ENCODE measurements at regions not wholly inside any gene's neighbourhood (a gene's known extent, or its start where the extent isn't known, plus 50 kb on each side); places are given as distances from the start of the nearest gene placed in this dataset.
"Not testable (repeated sequence)": the region's sequence is repeated elsewhere in the genome, so short reads cannot be mapped to it uniquely, and the experiment has no call there.

DNA sequence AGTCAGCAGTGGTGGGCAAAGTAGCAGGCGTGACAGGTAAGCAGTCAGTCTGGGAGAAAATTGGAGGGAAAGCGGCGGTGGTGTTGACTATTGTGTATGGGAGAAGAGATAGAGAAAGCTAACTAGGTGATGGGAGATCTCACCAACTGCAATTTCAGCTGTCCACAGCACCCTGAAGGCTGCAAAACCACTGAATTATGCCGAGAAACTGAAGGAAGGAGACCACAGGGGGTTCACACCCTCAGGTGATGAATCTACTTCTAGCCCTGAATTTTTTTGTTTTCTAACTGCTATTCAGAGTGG, 631.5 kb downstream of the UQCRFS1 start:
- in situ Hi-C loops (cut with MboI; ENCODE audit: low sequenced_read_pairs): no loop called here

DNA sequence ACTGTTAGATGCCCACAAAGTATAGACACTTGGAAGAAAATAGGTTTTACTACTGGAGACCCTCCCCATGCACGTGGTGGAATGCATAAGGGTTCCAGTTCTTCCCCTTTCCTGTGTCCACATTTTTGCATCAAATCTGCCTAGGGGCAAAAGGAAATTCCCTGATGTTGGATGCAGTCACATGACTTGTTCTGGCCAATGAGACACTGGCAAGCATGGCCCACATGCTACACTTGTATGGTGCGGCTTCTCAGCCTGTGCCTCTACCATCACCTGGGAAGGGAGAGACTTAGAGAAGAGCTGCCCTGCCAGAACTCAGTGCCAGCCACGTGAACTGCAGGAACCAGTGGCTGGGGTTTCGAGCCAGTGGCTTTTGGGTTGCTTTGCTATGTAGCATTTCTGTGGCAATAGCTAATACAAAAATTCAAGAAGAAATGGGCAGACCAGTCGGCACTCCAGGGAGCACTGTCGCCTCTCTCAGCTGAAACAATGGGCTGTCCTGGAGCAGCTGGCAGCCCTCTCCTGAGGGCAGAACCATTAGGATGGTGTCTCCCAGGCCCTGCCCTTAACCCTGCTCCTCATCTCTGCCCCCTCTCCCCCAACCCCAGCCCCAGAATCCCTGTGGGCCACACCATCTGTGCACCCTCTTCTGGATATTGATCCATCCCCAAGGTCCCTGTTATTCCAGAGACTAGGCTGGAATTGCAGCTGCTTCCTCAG, 634.0 kb downstream of the UQCRFS1 start:
- in situ Hi-C loops (cut with MboI; ENCODE audit: low sequenced_read_pairs): no loop called here

- in situ Hi-C loops (cut with MboI; ENCODE audit: low sequenced_read_pairs): no loop called here
These were observed 634.7 kb downstream of the UQCRFS1 start for GRCh38 chr19:28578208-28578607.

DNA sequence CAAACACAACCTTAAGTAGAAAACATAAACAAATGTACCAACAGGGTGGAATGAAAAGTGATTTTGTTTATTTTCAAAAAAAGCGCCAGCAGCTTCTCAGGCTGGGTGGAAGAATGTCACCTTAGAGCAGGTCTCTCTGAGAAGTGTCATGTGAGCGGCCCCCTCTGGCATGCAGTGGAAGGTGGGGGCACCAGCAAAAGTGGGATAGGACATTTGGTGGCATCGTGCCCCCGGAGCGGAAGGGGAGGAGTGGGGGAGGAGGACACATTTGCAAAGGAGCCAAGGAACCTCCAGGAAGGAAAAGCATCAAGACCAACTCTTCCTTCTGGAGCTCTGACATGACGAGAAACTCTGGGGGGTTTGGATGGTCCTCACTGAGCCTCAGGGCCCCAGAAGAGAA, 635.3 kb downstream of the UQCRFS1 start:
- in situ Hi-C loops (cut with MboI; ENCODE audit: low sequenced_read_pairs): no loop called here

GRCh38 chr19:28577233-28577632, 635.7 kb downstream of the UQCRFS1 start:
- in situ Hi-C loops (cut with MboI; ENCODE audit: low sequenced_read_pairs): no loop called here

DNA sequence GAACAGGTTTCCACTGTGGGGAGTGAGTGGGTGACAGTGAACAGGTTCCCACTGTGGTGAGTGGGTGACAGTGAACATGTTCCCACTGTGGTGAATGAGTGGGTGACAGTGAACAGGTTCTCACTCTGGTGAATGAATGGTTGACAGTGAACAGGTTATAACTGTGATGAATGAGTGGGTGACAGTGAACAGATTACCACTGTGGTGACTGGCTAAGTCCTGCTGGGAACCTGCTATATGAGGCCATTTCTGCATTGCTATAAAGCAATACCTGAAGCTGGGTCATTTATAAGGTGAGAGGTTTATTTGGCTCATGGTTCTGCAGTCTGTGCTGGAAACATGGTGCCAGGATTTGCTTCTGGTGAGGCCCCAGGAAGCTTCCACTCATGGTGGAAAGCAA, 637.1 kb downstream of the UQCRFS1 start:
- in situ Hi-C loops (cut with MboI; ENCODE audit: low sequenced_read_pairs): no loop called here

- in situ Hi-C loops (cut with MboI; ENCODE audit: low sequenced_read_pairs): not testable (repeated sequence)
These were observed 637.6 kb downstream of the UQCRFS1 start for GRCh38 chr19:28575312-28575711.

DNA sequence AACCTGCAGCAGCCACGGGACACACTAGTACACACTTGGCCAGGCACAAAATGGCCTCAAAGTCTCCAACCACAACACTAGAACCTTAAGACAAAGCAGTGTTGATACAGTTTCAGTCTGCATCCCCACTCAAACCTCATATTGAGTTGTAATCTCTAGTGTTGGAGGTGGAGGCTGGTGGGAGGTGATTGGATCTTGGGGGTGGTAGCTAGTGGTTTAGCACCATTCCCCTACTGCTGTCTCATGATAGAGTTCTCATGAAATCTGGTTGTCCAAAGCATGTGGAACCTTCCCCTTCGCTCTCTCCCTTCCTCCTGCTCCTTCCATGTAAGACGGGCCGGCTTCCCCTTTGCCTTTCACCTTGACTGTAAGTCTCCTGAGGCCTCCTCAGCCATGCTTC, 638.7 kb downstream of the UQCRFS1 start:
- in situ Hi-C loops (cut with MboI; ENCODE audit: low sequenced_read_pairs): no loop called here

- in situ Hi-C loops (cut with MboI; ENCODE audit: low sequenced_read_pairs): no loop called here
These were observed 643.5 kb downstream of the UQCRFS1 start for GRCh38 chr19:28569132-28570131.

DNA sequence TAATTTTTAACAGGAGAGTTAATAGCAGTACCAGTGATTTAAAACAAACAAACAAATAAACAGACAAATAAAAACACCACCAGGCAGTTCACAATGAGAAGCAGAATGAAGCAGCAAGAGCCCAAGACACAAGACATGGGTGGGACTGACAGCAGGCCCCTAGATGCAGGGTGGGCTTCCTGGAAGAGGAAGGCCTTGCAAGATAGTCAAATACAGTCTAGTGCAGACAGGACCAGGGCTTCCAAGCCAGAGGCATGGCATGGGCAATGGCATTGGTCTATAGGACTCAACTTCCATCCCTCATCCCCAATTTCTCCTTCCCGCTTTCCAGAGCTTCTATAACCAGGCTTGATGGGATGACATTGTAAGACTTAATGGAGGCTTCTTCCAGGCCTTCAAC, 645.1 kb downstream of the UQCRFS1 start:
- in situ Hi-C loops (cut with MboI; ENCODE audit: low sequenced_read_pairs): no loop called here

DNA sequence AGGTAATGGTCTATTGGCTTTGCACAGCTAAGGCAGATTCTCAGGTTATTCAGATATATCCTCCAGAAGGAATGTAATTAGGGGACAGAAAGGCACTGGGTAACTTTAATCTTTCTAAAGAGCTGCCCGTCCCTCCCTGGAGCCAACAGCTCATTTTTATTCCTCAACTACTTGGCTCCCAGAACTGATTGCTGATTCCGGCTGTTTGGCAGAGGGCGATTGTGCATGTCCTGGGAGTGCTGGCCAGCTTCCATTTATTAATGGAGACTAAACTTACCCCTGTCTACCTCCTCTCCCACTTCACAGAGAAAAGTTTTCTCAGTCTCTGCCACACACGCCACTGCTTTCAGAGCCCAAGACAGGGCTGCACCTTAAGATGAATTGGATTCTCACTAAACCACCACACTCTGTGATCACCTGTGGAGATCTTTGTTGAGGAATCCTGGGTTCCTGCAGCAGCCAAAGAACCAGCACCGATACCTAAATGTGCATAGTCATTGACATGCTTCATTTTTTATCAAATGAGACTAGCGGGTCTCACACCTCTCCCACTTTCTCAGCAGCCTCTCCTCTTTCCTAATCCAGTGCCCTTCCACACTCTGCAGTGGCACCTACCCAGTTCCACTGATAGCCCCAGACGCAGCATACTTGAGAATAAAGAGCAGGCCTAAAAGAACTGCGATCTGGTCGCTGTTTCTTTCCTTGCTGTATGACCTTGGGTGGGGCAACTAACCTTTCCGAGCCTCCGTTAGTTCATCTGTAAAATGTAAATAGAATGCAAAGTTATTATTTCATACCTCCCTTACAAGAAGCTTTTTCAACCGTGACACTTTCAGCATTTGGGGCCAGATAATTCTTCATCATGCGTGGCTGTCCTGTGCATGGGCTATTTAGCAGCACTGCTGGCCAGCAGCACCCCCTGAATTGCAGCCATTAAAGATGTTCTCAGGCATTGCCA, 648.7 kb downstream of the UQCRFS1 start:
- in situ Hi-C loops (cut with MboI; ENCODE audit: low sequenced_read_pairs): no loop called here

GRCh38 chr19:28560786-28561185, 652.2 kb downstream of the UQCRFS1 start:
- in situ Hi-C loops (cut with MboI; ENCODE audit: low sequenced_read_pairs): no loop called here

GRCh38 chr19:28558783-28559182, 654.2 kb downstream of the UQCRFS1 start:
- in situ Hi-C loops (cut with MboI; ENCODE audit: low sequenced_read_pairs): no loop called here

DNA sequence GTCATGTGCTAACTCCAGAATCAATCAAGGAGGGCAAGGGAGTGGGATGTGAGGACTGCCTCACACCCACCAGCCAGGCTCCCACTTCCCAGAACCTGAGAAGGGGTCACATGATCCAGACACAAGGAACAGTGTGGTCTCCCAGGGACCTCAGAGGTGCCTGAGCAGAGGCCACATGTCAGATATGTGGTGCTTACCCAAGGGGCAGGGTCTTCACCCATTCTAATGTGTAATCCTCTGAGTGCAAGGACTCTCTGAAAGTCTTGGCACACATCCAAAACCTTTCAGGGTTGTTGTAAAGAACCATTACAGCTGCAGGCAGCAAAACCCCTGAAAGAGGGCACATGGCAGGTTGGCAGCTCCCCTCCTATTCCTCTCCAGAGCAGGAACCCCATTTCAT, 656.6 kb downstream of the UQCRFS1 start:
- in situ Hi-C loops (cut with MboI; ENCODE audit: low sequenced_read_pairs): no loop called here

DNA sequence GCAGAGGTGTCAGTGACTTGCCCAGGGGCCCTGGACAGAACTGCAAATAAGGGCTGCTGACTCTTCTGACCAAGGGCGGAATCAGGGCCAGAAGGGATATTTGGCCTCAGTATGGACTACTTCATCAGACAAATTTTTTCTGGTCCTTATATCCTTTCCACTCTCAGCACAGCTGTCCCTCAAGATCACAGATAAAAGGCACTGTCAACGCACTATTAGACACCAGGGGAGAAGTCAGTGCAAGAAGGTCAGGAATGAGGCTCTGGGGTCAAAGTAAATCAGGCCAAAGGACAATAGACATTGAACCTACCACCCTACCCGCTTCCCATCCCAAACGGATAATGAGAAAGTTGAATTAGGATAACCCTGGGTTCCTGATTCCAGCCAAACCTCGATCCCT, 657.6 kb downstream of the UQCRFS1 start:
- in situ Hi-C loops (cut with MboI; ENCODE audit: low sequenced_read_pairs): no loop called here

DNA sequence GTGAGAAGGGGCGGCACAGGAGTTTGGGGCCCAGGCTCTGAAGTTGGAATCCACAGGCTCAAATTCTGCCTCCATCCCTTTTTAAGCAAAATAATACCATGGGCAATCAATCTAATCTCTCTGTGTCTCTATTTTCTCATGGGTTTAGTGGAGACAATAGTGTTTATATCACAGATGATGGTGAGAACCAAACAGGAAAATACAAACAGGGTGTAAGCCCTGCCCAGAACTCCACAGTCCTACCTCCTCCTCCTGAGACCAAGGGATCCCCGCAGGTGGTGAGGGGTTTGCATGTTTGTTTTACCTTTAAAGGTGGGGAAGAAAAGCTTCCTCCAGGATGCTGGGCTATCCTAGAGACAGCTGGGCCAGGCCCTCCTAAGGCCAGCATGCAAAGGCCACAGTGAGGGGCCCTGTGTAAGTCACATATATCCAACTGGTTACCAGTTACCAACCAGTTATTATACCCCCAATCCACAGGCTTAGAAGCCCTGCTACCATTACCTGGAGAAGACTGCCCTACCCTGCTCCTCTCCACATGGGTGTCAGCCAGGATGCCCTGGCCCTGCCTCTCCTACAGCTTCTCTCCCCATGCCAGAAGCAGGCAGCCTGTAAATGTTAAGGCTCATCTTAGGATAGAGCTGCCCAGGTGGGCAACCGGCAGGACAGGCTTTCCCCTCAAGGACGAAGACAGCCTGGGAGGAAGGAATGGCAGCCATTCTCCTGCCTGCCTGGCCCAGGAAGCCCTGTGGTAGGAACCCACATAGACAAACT, 658.4 kb downstream of the UQCRFS1 start:
- in situ Hi-C loops (cut with MboI; ENCODE audit: low sequenced_read_pairs): no loop called here

DNA sequence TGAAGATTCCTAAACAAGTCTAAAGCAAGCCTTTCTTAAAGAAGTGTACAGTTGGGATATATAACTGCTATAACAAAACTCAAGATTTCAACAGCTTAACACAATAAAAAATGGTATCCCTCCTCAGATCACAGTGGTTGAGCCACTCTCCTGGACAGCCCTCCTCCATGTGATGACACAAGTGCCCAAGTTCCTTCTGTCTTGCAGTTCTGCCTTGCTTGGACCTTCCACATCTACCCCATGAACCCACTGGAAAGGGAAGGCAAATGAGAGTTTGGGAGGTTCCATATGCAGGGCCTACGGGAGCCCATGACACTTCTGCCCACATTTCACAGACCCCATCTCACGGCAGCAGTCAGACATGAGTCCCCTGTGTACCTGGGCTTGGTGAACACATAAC, 659.2 kb downstream of the UQCRFS1 start:
- in situ Hi-C loops (cut with MboI; ENCODE audit: low sequenced_read_pairs): no loop called here

GRCh38 chr19:28553005-28553404, 659.9 kb downstream of the UQCRFS1 start:
- in situ Hi-C loops (cut with MboI; ENCODE audit: low sequenced_read_pairs): no loop called here

DNA sequence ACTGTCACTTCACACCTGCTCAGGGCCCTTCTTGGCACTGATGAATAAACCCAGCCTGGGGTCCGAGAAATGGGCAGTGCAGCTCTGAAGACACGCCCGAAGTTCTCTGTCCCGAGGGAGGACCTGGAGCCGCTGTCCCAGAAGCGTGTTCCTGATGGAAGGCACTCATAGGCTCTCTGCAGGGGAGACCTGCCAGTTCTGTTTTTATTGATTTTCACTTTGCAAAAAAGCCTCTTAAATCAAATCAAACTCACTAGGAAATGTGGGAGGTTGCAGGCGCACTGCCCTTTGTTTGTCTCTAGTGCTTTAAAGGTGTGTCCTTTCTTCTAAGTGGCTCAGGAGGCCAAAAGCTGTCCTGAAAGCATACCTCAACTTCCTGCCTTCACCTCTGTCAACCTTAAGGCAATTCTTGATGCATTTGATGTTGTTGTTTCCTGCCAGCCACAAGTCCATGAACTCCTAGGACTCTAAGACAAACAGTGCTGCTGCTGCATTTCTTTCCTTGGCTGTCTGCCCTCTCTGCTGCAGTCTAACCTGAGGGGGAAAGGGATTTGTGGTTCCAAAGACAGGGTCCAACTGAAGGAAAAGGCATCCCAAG, 663.2 kb downstream of the UQCRFS1 start:
- in situ Hi-C loops (cut with MboI; ENCODE audit: low sequenced_read_pairs): no loop called here

DNA sequence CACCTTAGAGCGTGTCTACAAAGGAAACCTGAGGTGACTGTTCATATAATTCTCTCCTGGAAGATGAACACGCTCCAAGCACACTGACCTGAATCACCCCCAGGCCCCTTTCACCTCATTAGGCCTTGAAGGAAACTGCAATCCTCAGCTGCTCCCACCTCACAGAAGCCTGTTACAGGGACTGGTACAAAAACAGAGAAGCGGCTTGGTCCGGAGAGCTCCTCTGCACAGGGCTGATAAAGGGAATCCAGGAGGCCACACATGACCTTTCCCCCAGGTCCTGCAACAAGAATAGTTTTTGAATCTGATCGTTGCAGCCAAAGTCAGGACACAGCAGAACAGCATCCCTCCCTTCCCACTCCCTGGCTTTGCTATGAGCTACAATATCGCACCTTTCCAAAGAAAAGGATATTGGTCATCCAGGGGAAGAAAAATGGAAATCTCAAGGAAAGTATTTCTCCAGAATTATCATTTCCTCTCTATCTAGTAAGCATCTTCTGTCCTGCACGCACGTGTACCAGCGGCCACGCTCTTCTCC, 666.7 kb downstream of the UQCRFS1 start:
- in situ Hi-C loops (cut with MboI; ENCODE audit: low sequenced_read_pairs): no loop called here

All from HL-60/S4 treated with phorbol 12-myristate 13-acetate at 8.2 ng/mL for 4 days and 3 days (cell line).